DMS53 treated with DMSO at 0.1 percent for 48 hours (cell line): ENCODE measurements at regions not wholly inside any gene's neighbourhood (a gene's known extent, or its start where the extent isn't known, plus 50 kb on each side); places are given as distances from the start of the nearest gene placed in this dataset.

ENCODE experiments used
- DNase-seq: peaks from one replicate; lab custom pipeline; 2025; ENCODE audit not compliant: unreplicated experiment; lab: John Stamatoyannopoulos, UW

- no peak for DNase-seq
Observed at GRCh38 chr14:31994391-31995033, 82.6 kb upstream of the ARHGAP5 start.

- DNase-seq: no peak
Observed at GRCh38 chr14:32003585-32003984, 73.5 kb upstream of the ARHGAP5 start.

- DNase-seq: no peak
Observed at GRCh38 chr14:32004300-32004699, 72.8 kb upstream of the ARHGAP5 start.

DNA sequence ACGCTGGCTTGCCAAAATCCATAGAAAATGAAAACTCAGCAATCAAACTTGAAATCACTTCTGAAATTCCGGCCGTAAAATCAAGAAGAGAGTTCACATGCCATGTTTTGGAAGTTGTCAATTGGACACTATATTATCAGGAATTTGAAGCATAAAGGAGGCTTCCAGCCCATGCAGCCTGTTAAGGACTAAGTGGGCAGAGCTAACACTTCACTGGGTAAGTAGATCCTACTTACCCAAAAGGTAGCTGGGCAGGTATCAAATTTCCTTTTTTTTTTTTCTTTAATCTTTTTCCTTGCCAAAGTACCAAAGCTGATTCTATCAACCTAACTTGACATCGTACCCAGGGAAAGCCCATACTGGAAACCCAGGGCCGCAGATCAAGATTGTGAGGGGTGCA is 71.5 kb upstream of the ARHGAP5 start:
- peak; percentile 5 for DNase-seq

- DNase-seq: peak; percentile 63
Observed at GRCh38 chr14:32006263-32007110, 70.6 kb upstream of the ARHGAP5 start.

DNA sequence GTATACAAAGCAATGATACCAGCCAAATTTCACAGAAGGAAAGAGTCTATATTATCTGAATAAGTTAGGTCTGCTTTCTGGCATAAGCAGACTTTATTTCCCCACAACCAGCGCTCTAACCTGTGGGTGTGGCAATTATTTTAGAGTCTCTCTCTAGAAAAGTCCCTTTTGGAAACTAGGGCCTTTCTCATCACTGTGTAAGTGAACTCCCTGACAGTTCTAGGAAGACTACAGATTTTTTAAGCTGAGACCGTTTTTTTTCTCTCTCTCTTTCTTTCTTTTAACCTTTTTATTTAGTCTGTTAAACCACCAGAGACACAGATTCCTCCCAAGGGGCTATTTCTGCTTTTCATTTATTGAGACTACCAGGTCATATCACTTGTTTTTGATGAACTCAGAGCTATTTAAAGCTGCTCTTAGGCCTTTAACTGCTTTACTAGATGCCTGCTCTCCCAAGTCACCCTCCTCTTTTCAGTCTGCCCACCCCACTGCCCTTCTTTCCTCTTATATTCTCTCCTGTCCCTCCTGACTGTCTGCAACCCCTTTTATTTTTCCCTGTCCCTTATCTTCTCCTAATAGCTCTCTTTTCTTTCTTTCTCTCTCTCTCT is 69.2 kb upstream of the ARHGAP5 start:
- DNase-seq: no peak

DNA sequence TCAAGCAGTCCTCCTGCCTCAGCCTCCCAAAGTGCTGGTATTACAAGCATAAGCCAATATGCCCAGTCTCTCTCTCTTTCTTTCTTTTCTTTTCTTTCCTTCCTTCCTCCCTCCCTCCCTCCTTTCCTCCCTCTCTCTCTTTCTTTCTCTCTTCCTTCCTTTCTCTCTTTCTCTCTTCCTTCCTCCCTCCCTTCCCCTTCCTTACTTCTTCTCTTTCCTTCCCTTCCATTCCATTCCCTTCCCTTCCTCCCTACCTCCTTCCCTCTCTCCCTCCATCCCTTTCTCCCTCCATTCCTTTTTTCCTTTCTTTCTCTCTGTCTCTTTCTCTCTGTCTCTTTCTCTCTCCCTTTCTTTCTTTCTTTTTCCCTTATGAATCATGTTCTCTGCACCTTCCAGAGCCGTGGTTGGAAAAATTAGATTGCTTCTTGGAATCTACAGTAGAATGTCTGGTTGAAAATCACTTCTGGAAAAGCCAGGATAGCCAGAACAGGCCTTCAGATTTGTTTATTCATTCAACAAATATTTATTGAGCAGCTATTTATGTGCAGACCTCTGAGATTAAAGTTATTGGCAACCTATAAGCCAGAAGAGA is 68.4 kb upstream of the ARHGAP5 start:
- DNase-seq: no peak

DNA sequence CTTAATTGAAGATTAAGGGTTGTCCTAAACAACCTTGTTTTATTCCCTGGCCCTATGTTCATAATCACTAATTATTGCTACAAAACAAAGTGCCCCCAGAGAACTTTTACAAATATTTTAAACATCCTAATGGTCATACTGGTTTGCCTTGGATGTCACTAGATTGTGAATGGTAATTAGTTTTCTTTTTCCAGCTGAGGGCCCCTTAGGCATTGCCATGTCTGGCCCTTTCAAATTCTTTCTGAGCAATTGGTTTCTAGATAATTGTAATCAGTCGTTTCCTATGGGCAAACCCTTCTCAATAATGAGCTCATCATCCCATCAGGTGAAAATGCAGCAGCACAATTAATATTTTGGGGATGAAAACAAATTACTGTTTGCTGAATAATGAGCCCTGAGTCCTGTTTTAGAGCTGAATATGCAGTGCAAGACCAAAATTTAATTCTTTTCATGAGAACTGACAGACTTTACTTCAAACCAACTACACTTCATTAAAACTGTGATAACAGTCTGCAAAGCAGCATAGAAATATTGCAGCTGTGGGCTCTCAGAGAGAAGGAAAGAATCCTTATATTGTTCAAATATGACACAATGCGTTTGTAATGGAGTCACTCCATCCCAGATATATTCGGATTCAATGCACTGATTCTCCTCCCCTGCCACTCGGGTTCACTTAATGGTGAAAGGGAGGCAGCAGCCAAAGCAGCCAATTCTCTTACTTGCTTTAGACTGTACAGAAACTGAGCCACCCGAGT is 67.7 kb upstream of the ARHGAP5 start:
- no peak for DNase-seq

- DNase-seq: no peak
Observed at GRCh38 chr14:32009976-32010581, 67.0 kb upstream of the ARHGAP5 start.

DNA sequence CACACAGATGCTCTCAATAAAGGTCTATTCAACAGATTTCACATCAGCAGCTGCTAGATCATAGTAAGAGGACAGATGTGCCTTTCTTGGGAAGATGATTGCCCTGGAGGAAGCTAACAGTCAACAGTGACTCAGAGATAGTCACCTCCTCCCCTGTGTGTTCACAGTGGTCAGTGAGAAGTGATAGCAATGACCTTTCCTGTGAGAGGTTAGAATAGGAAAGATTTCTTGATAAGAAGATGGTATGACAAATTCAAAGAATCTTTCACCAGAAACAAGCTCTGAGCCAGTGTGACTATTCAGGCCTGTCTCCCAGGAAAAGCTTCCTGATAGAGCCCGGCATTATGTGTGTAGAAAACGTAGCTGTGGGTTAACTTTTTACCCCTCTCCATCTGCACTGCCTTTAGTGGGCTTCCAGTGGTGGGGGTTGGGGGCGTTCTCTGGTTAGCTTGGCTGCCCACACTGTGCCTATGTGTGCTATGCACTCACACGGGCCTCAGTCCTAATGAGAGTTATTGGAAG is 66.4 kb upstream of the ARHGAP5 start:
- peak; percentile 35 for DNase-seq

DNA sequence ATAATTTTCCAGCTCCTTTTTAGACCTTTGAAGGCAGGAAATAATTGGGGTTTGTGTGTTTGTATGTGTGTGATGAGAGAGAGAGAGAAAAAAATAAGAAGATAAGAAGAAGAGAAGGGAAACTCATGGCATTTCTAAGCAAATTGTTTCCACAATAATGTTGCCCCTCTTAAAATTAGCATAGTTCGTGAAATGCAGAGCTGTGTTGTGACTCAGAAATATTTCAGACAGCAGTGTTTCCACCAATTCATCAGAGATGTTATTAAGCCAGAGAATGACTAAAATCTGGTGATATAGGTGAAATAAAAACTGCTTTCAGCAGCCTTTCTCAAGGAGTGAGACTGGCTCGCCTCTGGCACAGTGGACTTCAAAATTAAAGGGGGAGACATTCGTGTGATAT is 65.9 kb upstream of the ARHGAP5 start:
- no peak for DNase-seq

DNA sequence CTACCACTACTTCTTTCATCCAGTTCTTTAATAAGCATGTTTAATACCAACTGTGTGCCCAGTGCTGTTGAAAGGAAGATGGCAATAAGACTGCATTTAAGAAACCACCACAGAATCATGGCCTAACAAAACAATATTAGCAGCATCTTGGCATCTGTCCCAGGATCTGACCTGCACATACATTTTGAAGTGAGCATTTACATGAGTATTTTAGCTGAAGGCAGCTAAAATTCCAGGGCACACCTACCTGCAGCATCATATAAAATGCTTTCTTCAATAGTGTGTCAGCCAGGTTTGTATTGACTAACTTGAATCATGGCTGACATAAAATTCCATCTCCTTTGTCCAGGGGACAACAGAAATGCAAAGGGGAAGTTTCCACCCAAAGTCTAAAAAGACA is 65.0 kb upstream of the ARHGAP5 start:
- no peak for DNase-seq

- DNase-seq: no peak
Observed at GRCh38 chr14:32012571-32012970, 64.5 kb upstream of the ARHGAP5 start.

DNA sequence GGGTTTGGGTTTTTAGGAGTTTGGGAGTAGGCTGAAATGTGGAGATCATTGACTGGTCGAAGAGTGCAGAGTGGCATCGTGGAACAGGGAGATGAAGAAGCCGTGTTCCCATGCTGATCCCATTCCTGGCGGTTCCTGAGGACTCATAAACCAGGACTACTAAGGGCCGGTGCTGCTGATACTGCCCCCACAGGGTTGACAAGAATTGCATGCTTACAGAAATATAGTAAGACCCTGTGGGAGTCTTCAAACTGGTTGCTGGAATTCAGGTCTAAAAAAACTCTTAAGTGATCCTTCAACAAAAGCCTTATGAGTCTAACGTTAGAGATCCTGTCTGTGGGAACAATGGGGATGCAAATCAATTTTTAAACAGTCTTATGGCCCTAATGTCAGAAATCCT is 64.0 kb upstream of the ARHGAP5 start:
- DNase-seq: no peak

- no peak for DNase-seq
Observed at GRCh38 chr14:32014057-32014456, 63.0 kb upstream of the ARHGAP5 start.

- DNase-seq: no peak
Observed at GRCh38 chr14:32014498-32014897, 62.6 kb upstream of the ARHGAP5 start.

DNA sequence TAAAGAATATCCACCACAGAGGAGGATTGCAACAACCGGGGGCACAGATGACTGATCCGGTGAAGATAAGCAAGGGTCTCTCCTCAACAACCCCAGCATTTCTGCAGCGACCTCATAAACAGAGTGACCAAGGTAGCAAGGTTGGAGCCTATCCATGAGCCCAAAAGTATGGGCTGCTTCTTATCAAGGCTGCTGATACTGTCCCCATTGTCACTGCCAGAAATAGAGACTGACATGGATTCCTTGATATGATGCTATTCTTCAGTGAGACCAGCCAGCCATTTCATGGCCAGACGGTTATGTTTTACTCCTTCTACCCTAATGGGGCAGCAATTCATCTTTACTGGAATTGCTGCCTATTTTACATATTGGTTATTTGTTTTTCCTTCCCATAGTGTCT is 61.9 kb upstream of the ARHGAP5 start:
- no peak for DNase-seq

GRCh38 chr14:32017587-32017986 is 59.5 kb upstream of the ARHGAP5 start:
- no peak for DNase-seq

- no peak for DNase-seq
Observed at GRCh38 chr14:32018391-32019092, 58.6 kb upstream of the ARHGAP5 start.

DNA sequence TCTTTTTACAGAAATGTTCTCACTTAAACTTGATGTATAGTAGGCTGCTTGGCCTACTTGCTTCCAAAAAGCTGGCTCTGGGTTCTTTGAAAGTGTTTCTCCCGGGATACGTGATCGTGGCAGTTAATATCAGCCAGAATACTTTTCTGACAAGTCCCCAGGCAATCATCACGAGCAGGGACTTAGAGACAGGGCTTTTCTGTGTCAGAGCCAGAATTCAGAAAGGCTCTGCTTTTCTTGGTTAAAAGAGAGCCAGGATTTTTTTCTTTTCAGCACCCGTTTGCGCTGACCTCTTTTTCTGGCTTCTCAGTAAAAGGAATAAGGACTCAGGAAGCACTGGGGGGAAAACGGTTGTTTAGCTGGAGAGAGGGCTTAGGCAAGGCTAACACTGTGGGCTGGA is 57.8 kb upstream of the ARHGAP5 start:
- DNase-seq: no peak
